NCI-H524 (cell line): ENCODE measurements at regions not wholly inside any gene's neighbourhood (a gene's known extent, or its start where the extent isn't known, plus 50 kb on each side); places are given as distances from the start of the nearest gene placed in this dataset.
A peak's percentile ranks its signal among the peaks of the same experiment; 100 is the strongest.

ENCODE experiments used
- DNase-seq, 2 experiments: peaks; one replicate each; lab custom pipeline; 2025; lab: John Stamatoyannopoulos, UW

- DNase-seq, result no peak
Observed at GRCh38 chr11:69905611-69906452, 86.6 kb upstream of the FGF3 start.

- DNase-seq, result no peak
Observed at GRCh38 chr11:69906453-69906907, 87.3 kb upstream of the FGF3 start.

DNA sequence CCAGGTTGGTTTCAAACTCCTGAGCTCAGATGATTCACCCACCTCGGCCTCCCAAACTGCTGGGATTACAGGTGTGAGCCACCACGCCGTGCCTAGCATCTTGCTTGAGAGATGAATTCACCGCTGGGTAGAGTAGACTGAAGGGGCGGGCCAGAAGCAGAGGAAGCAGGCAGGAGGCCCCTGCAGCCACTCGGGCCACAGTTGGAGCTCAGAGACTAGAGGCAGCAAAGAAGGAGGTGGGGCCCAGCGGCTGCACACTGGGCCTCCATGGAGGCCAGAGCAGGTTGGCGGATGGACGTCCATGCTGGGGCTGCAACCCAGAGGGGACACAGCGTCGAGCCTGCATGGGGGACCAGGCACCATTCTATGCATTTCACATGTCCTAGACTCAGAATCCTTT, 88.4 kb upstream of the FGF3 start:
- DNase-seq, result no peak

DNA sequence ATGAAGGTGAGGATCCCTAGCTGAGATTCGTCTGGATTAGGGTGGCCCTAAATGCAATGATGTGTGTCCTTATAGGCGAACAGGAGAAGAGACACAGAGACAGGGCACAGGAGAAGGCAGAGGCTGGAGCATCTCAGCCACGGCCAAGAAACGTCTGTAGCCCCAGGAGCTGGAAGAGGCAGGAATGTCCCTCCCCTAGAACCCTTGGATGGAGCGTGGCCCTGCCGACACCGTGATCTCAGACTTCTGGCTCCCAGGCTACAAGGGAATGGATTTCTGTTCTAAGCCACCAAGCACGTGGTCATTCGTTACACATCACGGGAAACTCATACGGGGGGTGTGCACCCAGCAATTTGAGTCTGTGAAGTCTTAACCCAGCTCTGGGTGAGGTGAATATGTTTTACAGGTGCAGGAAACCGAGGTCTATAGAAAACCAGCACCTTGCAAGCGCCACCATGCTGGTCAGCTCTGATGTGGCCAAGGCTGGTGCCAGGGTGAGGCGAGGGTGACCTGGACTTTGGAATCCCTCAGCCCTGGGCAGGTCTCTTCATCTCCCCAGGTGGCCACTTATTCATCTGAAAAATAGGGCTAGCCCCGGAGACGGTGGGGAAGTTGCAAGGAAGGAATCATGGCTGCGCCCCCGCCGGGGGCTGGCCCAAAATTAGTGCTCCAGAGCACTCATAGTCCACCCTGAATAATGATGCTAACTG, 89.5 kb upstream of the FGF3 start:
- DNase-seq, result no peak

DNA sequence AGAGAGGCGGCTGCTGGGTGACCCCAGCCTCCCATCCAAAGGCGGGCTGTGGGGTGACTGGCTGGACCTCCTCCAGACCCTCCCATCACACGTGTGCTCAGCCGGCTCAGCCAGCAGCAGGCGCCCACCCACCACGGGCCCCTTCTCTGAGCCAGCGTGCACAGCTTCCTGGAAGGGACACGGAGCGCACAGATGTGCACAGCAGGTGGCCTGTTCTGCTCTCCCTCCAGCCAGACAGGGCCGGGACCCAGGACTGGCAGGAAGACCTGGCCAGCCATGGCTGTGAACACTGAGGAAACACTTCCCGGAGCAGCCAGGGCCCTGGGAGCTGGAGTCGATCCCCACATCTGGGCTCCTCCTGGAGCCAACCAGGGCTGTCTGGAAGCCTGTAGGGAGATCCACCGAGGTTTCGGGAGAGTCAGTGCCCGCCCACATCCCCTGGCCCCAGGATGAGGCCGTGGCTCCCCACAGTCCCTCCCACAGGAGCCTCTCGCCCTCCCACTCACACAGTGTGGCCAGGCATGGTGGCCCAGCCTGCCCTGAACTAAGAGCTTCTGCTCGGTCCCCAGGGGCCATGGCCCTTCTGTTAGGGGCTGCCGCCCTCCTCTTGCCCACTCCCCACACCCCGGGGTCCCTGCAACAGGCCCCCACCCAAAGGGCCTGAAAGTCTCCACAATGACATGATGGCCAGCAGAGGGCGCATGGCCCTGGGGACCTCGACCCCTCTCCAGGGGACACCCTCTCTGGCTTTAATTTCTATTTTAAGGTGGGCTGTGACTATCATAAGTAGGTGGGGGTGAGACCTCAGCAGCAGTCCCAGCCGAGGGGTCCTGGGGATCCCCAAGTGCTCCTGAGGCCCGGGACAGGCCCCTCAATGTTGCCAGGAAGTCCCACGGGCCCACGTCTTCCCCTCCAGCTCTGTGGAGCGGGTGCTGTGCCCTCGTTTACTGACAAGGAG, 90.6 kb upstream of the FGF3 start:
- DNase-seq, result peak in 1 of 2 experiments; percentile 31

GRCh38 chr11:69910519-69911309, 91.5 kb upstream of the FGF3 start:
- DNase-seq, result no peak

DNA sequence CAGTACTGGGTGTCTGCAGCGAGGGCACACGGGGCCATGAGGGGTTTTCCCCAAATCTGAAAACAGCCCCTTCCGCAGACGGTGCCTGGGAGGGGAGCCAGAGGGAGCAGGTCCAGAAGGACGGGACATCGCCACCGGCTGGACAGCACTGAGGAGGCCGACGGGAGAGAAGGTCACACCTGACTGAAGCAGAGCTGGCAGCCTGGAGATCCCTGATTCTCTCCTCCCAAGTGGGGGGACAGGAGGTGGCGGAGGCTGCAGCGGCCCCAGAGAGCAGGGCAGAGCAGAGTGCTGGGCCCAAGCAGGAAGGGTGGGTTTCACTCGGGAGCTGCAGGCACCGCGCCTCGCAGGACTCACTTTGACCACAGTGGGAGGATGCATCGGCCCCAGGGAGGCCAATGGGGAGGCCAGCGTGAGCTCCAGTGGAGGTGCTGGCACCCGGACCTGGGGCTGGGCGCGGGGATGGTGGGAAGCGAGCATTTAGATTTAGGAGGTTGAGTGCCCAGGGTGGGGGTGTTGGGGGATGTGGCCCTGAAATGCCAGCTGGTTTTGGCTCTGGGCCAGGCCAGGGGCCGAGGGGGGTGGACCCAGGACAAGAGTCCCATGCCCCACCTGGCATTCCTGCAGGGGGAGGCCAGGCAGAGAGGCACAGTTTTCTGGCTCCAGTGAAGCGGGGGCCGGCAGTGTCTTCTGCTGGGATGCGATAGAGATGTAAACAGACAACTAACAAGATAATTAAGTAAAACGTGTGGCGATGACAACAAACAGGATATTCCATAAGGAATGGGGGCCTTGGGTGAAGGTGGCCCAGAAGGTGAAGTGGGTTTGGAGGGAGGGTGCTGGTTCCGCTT, 92.3 kb upstream of the FGF3 start:
- DNase-seq, result no peak

DNA sequence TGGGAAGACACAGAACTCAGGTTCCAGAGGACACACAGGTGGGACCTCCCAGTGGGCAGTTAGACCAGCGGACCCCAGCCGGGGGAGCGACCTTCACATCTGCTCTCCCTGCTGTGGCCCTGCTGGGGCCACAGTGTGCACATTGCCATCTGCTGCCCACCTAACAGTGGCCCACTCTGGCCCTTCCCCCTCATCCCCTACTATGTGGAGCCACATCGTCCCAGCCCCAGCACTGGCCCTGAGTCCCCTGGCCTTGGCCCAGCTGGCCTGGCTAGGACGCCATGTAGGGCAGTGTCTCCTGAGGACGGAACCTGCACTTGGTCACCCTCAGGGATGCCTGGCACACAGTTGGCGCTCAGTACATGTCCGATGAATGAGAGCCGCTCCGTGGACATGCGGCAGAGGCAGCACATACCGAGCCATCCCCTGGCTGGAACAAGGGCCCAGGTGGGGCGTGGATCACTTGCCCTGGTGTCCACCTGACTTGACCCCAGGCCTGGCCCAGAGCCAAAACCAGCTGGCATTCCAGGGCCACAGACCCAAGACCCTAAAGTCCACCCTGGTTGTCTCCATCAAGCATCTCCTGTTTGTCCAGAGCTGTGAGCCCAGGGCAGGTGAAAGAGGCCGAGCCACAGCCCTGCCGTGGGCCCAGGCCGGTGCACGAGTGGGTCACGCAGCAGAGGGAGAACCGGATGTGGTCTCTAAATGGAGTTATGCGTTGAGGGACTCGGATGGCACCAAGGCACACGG, 93.1 kb upstream of the FGF3 start:
- DNase-seq, result no peak

- DNase-seq, result no peak
Observed at GRCh38 chr11:69912911-69913451, 93.8 kb upstream of the FGF3 start.

GRCh38 chr11:69913591-69914285, 94.5 kb upstream of the FGF3 start:
- no peak for DNase-seq

- no peak for DNase-seq
Observed at GRCh38 chr11:69914286-69915150, 95.3 kb upstream of the FGF3 start.

- no peak for DNase-seq
Observed at GRCh38 chr11:69915151-69915500, 95.9 kb upstream of the FGF3 start.

- peak; percentile 28 to 70 for DNase-seq
Observed at GRCh38 chr11:69915501-69916250, 96.5 kb upstream of the FGF3 start.

DNA sequence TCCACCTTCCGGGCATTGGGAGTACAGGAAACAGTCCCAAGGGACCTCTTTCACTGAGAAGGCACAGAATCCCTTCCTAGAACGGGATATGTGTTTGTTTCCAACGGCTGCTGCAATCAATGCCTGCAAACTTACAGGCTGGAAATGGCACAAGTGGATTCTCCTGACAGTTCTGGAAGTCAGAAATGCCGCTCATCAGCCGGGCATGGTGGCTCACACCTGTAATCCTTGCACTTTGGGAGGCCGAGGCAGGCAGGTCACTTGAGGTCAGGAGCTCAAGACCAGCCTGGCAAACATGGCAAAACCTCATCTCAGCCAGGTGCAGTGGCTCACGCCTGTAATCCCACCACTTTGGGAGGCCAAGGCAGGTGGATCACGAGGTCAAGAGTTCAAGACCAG, 97.0 kb upstream of the FGF3 start:
- peak in 1 of 2 experiments; percentile 46 for DNase-seq

DNA sequence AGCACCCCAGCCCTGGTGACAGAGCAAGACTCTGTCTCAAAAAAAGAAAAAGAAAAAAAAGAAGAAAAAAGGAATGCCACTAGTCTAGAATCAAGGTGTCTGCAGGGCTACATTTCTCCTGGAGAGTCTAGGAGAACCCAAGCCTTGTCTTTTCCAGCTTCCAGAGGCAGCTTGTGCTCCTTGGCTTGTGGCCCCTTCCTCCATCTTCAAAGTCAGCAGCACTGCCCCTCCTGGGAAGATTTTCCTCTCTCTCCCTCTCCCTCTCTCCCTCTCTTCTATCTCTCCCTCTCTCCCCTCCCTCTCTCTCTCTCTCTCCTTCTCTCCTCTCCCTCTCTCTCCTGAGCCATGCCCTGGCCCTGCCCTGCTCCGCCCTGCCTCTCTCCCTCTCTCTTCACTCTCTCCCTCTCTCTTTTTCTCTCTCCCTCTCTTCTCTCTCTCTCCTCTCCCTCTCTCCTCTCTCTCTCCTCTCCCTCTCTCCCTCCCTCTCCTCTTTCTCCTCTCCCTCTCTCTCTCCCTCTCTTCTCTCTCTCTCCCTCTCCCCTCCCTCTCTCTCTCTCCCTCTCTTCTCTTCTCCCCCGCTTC, 97.7 kb upstream of the FGF3 start:
- no peak for DNase-seq

GRCh38 chr11:69917529-69917928, 98.3 kb upstream of the FGF3 start:
- DNase-seq, result no peak
